ENCODE measurements at regions not wholly inside any gene's neighbourhood (a gene's known extent, or its start where the extent isn't known, plus 50 kb on each side); places are given as distances from the start of the nearest gene placed in this dataset.

GRCh38 chr1:164272156-164272555 is 286.8 kb upstream of the PBX1 start:
- no peak overlapping the region for H3K4me3 Mint-ChIP-seq
- intact Hi-C loops (cut with micrococcal nuclease): no loop called here
- no peak for DNase-seq
- H3K4me1 Mint-ChIP-seq: no peaks in the 10 kb centered on the region
- no peak overlapping the region for H3K27ac Mint-ChIP-seq
- no peaks in the 10 kb centered on the region for H3K36me3 Mint-ChIP-seq (ENCODE audit: low read depth)
- no peaks in the 10 kb centered on the region for H3K9me3 Mint-ChIP-seq
- no peaks in the 10 kb centered on the region for H3K27me3 Mint-ChIP-seq

- Mint-ChIP-seq H3K27ac (no peak overlapping the region), H3K9me3 (peaks cover 12% of the 10 kb centered on the region), H3K4me3 (no peak overlapping the region), H3K27me3 (no peaks in the 10 kb centered on the region), H3K4me1 (no peaks in the 10 kb centered on the region), H3K36me3 (ENCODE audit: low read depth) (no peaks in the 10 kb centered on the region)
- intact Hi-C loops (cut with micrococcal nuclease): no loop called here
- DNase-seq: no peak
These were observed 262.8 kb upstream of the PBX1 start for GRCh38 chr1:164296172-164296571.

GRCh38 chr1:164308101-164308500 is 250.9 kb upstream of the PBX1 start:
- H3K4me1 Mint-ChIP-seq: no peaks in the 10 kb centered on the region
- no peak overlapping the region for H3K4me3 Mint-ChIP-seq
- no peaks in the 10 kb centered on the region for H3K36me3 Mint-ChIP-seq (ENCODE audit: low read depth)
- peaks cover 10% of the 10 kb centered on the region for H3K9me3 Mint-ChIP-seq
- no peak overlapping the region for H3K27ac Mint-ChIP-seq
- intact Hi-C loops (cut with micrococcal nuclease): no loop called here
- no peaks in the 10 kb centered on the region for H3K27me3 Mint-ChIP-seq
- DNase-seq: no peak

GRCh38 chr1:164310166-164310565 is 248.8 kb upstream of the PBX1 start:
- H3K9me3 Mint-ChIP-seq: peaks cover 3% of the 10 kb centered on the region
- intact Hi-C loops (cut with micrococcal nuclease): no loop called here
- no peak for DNase-seq
- no peaks in the 10 kb centered on the region for H3K36me3 Mint-ChIP-seq (ENCODE audit: low read depth)
- H3K4me3 Mint-ChIP-seq: no peak overlapping the region
- no peaks in the 10 kb centered on the region for H3K27me3 Mint-ChIP-seq
- H3K4me1 Mint-ChIP-seq: no peaks in the 10 kb centered on the region
- H3K27ac Mint-ChIP-seq: no peak overlapping the region

GRCh38 chr1:164311377-164311776 is 247.6 kb upstream of the PBX1 start:
- intact Hi-C loops (cut with micrococcal nuclease): no loop called here
- H3K4me1 Mint-ChIP-seq: no peaks in the 10 kb centered on the region
- no peaks in the 10 kb centered on the region for H3K36me3 Mint-ChIP-seq (ENCODE audit: low read depth)
- H3K27me3 Mint-ChIP-seq: no peaks in the 10 kb centered on the region
- DNase-seq: no peak
- no peaks in the 10 kb centered on the region for H3K9me3 Mint-ChIP-seq
- no peak overlapping the region for H3K27ac Mint-ChIP-seq
- no peak overlapping the region for H3K4me3 Mint-ChIP-seq

GRCh38 chr1:164320790-164321731 is 237.9 kb upstream of the PBX1 start:
- H3K36me3 Mint-ChIP-seq (ENCODE audit: low read depth): no peaks in the 10 kb centered on the region
- no peak for DNase-seq
- intact Hi-C loops (cut with micrococcal nuclease): no loop called here
- no peaks in the 10 kb centered on the region for H3K4me1 Mint-ChIP-seq
- H3K9me3 Mint-ChIP-seq: no peaks in the 10 kb centered on the region
- H3K27me3 Mint-ChIP-seq: peaks cover 5% of the 10 kb centered on the region
- no peak overlapping the region for H3K27ac Mint-ChIP-seq
- no peak overlapping the region for H3K4me3 Mint-ChIP-seq

GRCh38 chr1:164325786-164326185 is 233.2 kb upstream of the PBX1 start:
- H3K4me1 Mint-ChIP-seq: no peaks in the 10 kb centered on the region
- H3K27me3 Mint-ChIP-seq: peaks cover 1% of the 10 kb centered on the region
- H3K4me3 Mint-ChIP-seq: no peak overlapping the region
- peaks cover 10% of the 10 kb centered on the region for H3K9me3 Mint-ChIP-seq
- intact Hi-C loops (cut with micrococcal nuclease): no loop called here
- H3K27ac Mint-ChIP-seq: no peak overlapping the region
- no peaks in the 10 kb centered on the region for H3K36me3 Mint-ChIP-seq (ENCODE audit: low read depth)
- no peak for DNase-seq

- no peaks in the 10 kb centered on the region for H3K27me3 Mint-ChIP-seq
- no peaks in the 10 kb centered on the region for H3K4me1 Mint-ChIP-seq
- no peak for DNase-seq
- H3K36me3 Mint-ChIP-seq (ENCODE audit: low read depth): no peaks in the 10 kb centered on the region
- H3K4me3 Mint-ChIP-seq: no peak overlapping the region
- intact Hi-C loops (cut with micrococcal nuclease): no loop called here
- no peak overlapping the region for H3K27ac Mint-ChIP-seq
- H3K9me3 Mint-ChIP-seq: peaks cover 5% of the 10 kb centered on the region
These were observed 225.6 kb upstream of the PBX1 start for GRCh38 chr1:164333387-164333786.

- Mint-ChIP-seq H3K27me3 (no peaks in the 10 kb centered on the region), H3K27ac (no peak overlapping the region), H3K4me3 (no peak overlapping the region), H3K36me3 (ENCODE audit: low read depth) (no peaks in the 10 kb centered on the region), H3K4me1 (no peaks in the 10 kb centered on the region), H3K9me3 (peaks cover 13% of the 10 kb centered on the region)
- no peak for DNase-seq
- intact Hi-C loops (cut with micrococcal nuclease): no loop called here
These were observed 221.6 kb upstream of the PBX1 start for GRCh38 chr1:164337394-164337793.

GRCh38 chr1:164337885-164338284 is 221.1 kb upstream of the PBX1 start:
- H3K27ac Mint-ChIP-seq: no peak overlapping the region
- H3K4me1 Mint-ChIP-seq: no peaks in the 10 kb centered on the region
- intact Hi-C loops (cut with micrococcal nuclease): no loop called here
- no peaks in the 10 kb centered on the region for H3K36me3 Mint-ChIP-seq (ENCODE audit: low read depth)
- no peak overlapping the region for H3K4me3 Mint-ChIP-seq
- no peaks in the 10 kb centered on the region for H3K27me3 Mint-ChIP-seq
- peaks cover 13% of the 10 kb centered on the region for H3K9me3 Mint-ChIP-seq
- DNase-seq: no peak

GRCh38 chr1:164343189-164343588 is 215.8 kb upstream of the PBX1 start:
- H3K9me3 Mint-ChIP-seq: peaks cover 15% of the 10 kb centered on the region
- intact Hi-C loops (cut with micrococcal nuclease): no loop called here
- H3K27me3 Mint-ChIP-seq: no peaks in the 10 kb centered on the region
- no peak for DNase-seq
- H3K4me3 Mint-ChIP-seq: no peak overlapping the region
- no peak overlapping the region for H3K27ac Mint-ChIP-seq
- no peaks in the 10 kb centered on the region for H3K4me1 Mint-ChIP-seq
- H3K36me3 Mint-ChIP-seq (ENCODE audit: low read depth): no peaks in the 10 kb centered on the region

GRCh38 chr1:164347980-164348379 is 211.0 kb upstream of the PBX1 start:
- DNase-seq: no peak
- Mint-ChIP-seq H3K4me3 (no peak overlapping the region), H3K36me3 (ENCODE audit: low read depth) (no peaks in the 10 kb centered on the region), H3K27me3 (no peaks in the 10 kb centered on the region), H3K27ac (no peak overlapping the region), H3K9me3 (peaks cover 26% of the 10 kb centered on the region), H3K4me1 (no peaks in the 10 kb centered on the region)
- intact Hi-C loops (cut with micrococcal nuclease): no loop called here

GRCh38 chr1:164356511-164356910 is 202.5 kb upstream of the PBX1 start:
- intact Hi-C loops (cut with micrococcal nuclease): no loop called here
- Mint-ChIP-seq H3K27me3 (no peaks in the 10 kb centered on the region), H3K27ac (no peak overlapping the region), H3K36me3 (ENCODE audit: low read depth) (no peaks in the 10 kb centered on the region), H3K9me3 (peaks cover 8% of the 10 kb centered on the region), H3K4me3 (no peak overlapping the region), H3K4me1 (no peaks in the 10 kb centered on the region)
- DNase-seq: no peak

GRCh38 chr1:164360265-164360664 is 198.7 kb upstream of the PBX1 start:
- H3K9me3 Mint-ChIP-seq: peaks cover 11% of the 10 kb centered on the region
- H3K27me3 Mint-ChIP-seq: no peaks in the 10 kb centered on the region
- H3K4me3 Mint-ChIP-seq: no peak overlapping the region
- intact Hi-C loops (cut with micrococcal nuclease): no loop called here
- no peaks in the 10 kb centered on the region for H3K4me1 Mint-ChIP-seq
- H3K36me3 Mint-ChIP-seq (ENCODE audit: low read depth): no peaks in the 10 kb centered on the region
- no peak overlapping the region for H3K27ac Mint-ChIP-seq
- no peak for DNase-seq

- Mint-ChIP-seq H3K4me3 (no peak overlapping the region), H3K4me1 (no peaks in the 10 kb centered on the region), H3K27me3 (no peaks in the 10 kb centered on the region), H3K27ac (no peak overlapping the region), H3K9me3 (peaks cover 5% of the 10 kb centered on the region), H3K36me3 (ENCODE audit: low read depth) (no peaks in the 10 kb centered on the region)
- no peak for DNase-seq
- intact Hi-C loops (cut with micrococcal nuclease): no loop called here
These were observed 197.1 kb upstream of the PBX1 start for GRCh38 chr1:164361927-164362326.

All from activated CD4-positive, alpha-beta T cell treated with anti-CD3 and anti-CD28 coated beads, Interleukin-2, amount 10 ng/mL, durations not matched to agents 24 days and 14 days (primary cell).